Activated B cell treated with CpG ODN at 0.5 μM for 24 hours (primary cell): ENCODE measurements at regions not wholly inside any gene's neighbourhood (a gene's known extent, or its start where the extent isn't known, plus 50 kb on each side); places are given as distances from the start of the nearest gene placed in this dataset.

Experiments
- ATAC-seq: fragments of 200-7000 bp; cut with Tn5 transposase; one replicate; pipeline ENCODE4 v1.10.0; 2021; ENCODE audit warnings: low read depth, mild to moderate bottlenecking, moderate library complexity
- CTCF ChIA-PET: fragments of 350-600 bp; sonication (Branson Sonifier 250); formaldehyde crosslinking; loops from one replicate; lab custom pipeline; 2021; ENCODE audit warnings: antibody characterized with exemption; lab: Charles Lee
- POLR2A ChIA-PET: fragments of 350-600 bp; sonication (Branson Sonifier 250); formaldehyde crosslinking; loops from one replicate; lab custom pipeline; 2021; ENCODE audit warnings: antibody characterized with exemption; lab: Charles Lee
- DNase-seq: peaks from one replicate; pipeline ENCODE4 v3.0.0; 2022
- H3K27ac Mint-ChIP-seq: one replicate; pipeline ENCODE4 v1.8.0; 2020; ENCODE audit warnings: mixed read lengths
- H3K27me3 Mint-ChIP-seq: one replicate; pipeline ENCODE4 v1.8.0; 2021; ENCODE audit warnings: mixed read lengths
- H3K36me3 Mint-ChIP-seq: one replicate; pipeline ENCODE4 v1.8.0; 2021; ENCODE audit warnings: low read depth, mixed read lengths
- H3K4me1 Mint-ChIP-seq: one replicate; pipeline ENCODE4 v1.8.0; 2021; ENCODE audit warnings: mixed read lengths
- H3K4me3 Mint-ChIP-seq: one replicate; pipeline ENCODE4 v1.8.0; 2020; ENCODE audit warnings: mild to moderate bottlenecking, mixed read lengths
- H3K9me3 Mint-ChIP-seq: one replicate; pipeline ENCODE4 v1.8.0; 2020; ENCODE audit warnings: mixed read lengths
- CTCF ChIP-seq: fragments of 200-600 bp; IDR thresholded peaks from one replicate; pipeline ENCODE4 v1.8.0; 2022; ENCODE audit warnings: antibody characterized with exemption, mild to moderate bottlenecking
- intact Hi-C: fragments of 100-400 bp; cut with micrococcal nuclease; formaldehyde crosslinking; loops from one replicate; pipeline ENCODE4 v1.15.1; 2024

- ChIA-PET POLR2A (no interaction called here), CTCF (no interaction called here)
- H3K36me3 Mint-ChIP-seq: no peaks in the 10 kb centered on the region
- DNase-seq (no peak), ATAC-seq (no peak)
- intact Hi-C loops: no loop called here
- no peak for TF ChIP-seq CTCF
- H3K4me3 Mint-ChIP-seq: no peak overlapping the region
- no peaks in the 10 kb centered on the region for H3K27me3 Mint-ChIP-seq
- H3K27ac Mint-ChIP-seq: no peak overlapping the region
- no peaks in the 10 kb centered on the region for H3K4me1 Mint-ChIP-seq
- H3K9me3 Mint-ChIP-seq: no peaks in the 10 kb centered on the region
These were observed 200.3 kb upstream of the SEMA6D start for GRCh38 chr15:47516972-47517371.

GRCh38 chr15:47517737-47518136, 199.6 kb upstream of the SEMA6D start:
- Mint-ChIP-seq H3K36me3 (no peaks in the 10 kb centered on the region), H3K27ac (no peak overlapping the region), H3K27me3 (no peaks in the 10 kb centered on the region), H3K4me3 (no peak overlapping the region), H3K4me1 (no peaks in the 10 kb centered on the region), H3K9me3 (no peaks in the 10 kb centered on the region)
- ChIA-PET POLR2A (no interaction called here), CTCF (no interaction called here)
- TF ChIP-seq CTCF: no peak
- ATAC-seq (no peak), DNase-seq (no peak)
- intact Hi-C loops: no loop called here

- no peaks in the 10 kb centered on the region for H3K4me1 Mint-ChIP-seq
- no peaks in the 10 kb centered on the region for H3K36me3 Mint-ChIP-seq
- no peaks in the 10 kb centered on the region for H3K27me3 Mint-ChIP-seq
- no peak for DNase-seq
- TF ChIP-seq CTCF: no peak
- intact Hi-C loops: no loop called here
- ChIA-PET CTCF (no interaction called here), POLR2A (no interaction called here)
- no peak for ATAC-seq
- no peak overlapping the region for H3K4me3 Mint-ChIP-seq
- H3K9me3 Mint-ChIP-seq: no peaks in the 10 kb centered on the region
- H3K27ac Mint-ChIP-seq: no peak overlapping the region
These were observed 193.4 kb upstream of the SEMA6D start for GRCh38 chr15:47523681-47524475.

- ATAC-seq (no peak), DNase-seq (no peak)
- CTCF ChIA-PET: no interaction called here
- intact Hi-C loops: no loop called here
- Mint-ChIP-seq H3K27ac (no peak overlapping the region), H3K4me3 (no peak overlapping the region), H3K9me3 (no peaks in the 10 kb centered on the region), H3K36me3 (no peaks in the 10 kb centered on the region), H3K4me1 (no peaks in the 10 kb centered on the region), H3K27me3 (no peaks in the 10 kb centered on the region)
- no peak for TF ChIP-seq CTCF
- POLR2A ChIA-PET: no interaction called here
These were observed 188.1 kb upstream of the SEMA6D start for GRCh38 chr15:47529241-47529640.

- CTCF ChIA-PET: no interaction called here
- Mint-ChIP-seq H3K9me3 (no peaks in the 10 kb centered on the region), H3K4me1 (no peaks in the 10 kb centered on the region), H3K27me3 (no peaks in the 10 kb centered on the region), H3K4me3 (no peak overlapping the region), H3K27ac (no peak overlapping the region), H3K36me3 (no peaks in the 10 kb centered on the region)
- no peak for ATAC-seq
- no peak for TF ChIP-seq CTCF
- DNase-seq: no peak
- intact Hi-C loops: no loop called here
- POLR2A ChIA-PET: no interaction called here
These were observed 182.6 kb upstream of the SEMA6D start for GRCh38 chr15:47534673-47535072.
